ENCODE measurements at regions not wholly inside any gene's neighbourhood (a gene's known extent, or its start where the extent isn't known, plus 50 kb on each side); places are given as distances from the start of the nearest gene placed in this dataset.
A peak's percentile ranks its signal among the peaks of the same experiment; 100 is the strongest.

DNA sequence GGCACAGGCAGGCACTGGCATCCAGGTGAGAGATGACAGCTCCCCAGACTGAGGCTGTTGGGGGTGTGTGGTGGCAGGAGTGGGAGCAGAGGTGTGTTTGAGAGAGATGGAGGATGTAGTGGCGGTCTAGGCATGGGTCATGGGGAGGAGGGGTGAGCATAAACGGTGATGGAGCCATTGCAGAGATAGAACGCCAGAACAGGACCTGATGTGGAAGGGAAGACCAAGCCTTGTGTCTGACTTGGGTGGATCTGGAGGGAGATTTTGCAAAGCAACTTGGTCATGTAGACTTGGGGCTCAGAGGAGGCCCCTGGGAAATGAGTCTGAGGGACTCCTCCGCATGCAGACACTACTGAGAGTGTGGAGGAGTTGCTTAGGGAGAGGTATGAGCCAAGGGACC is 50.0 kb upstream of the CLDN5 start:
- Histone ChIP-seq H2AFZ (ENCODE audit: low read length) (no peak overlapping the region), H3K36me3 (ENCODE audit: control insufficient read depth, insufficient read depth, low read length) (no peaks in the 10 kb centered on the region), H3K4me2 (ENCODE audit: extremely low read depth, insufficient read depth, low read length) (no peak overlapping the region), H3K4me3 (replicated peaks in 1 of 4; ENCODE audit: control extremely low read depth in 1 of 4, insufficient read depth in 1 of 4, low read depth in 3 of 4, low read length in 4 of 4) (no peak overlapping the region), H3K79me2 (ENCODE audit: control insufficient read depth, insufficient read depth, low read length) (no peaks in the 10 kb centered on the region), H3K4me1 (ENCODE audit: control insufficient read depth, extremely low read depth, insufficient read depth, low read length) (peaks cover 5% of the 10 kb centered on the region), H3K27ac (ENCODE audit: insufficient read depth, low read length) (no peak overlapping the region), H3K9ac (ENCODE audit: insufficient read depth, low read length) (no peak overlapping the region), H3K27me3 (ENCODE audit: control insufficient read depth, insufficient read depth, low read length) (no peaks in the 10 kb centered on the region), H3K9me3 (ENCODE audit: control insufficient read depth, insufficient read depth, low read depth, low read length) (no peaks in the 10 kb centered on the region), H4K20me1 (ENCODE audit: control insufficient read depth, extremely low read depth, insufficient read depth, low read length) (no peaks in the 10 kb centered on the region)
- DNase-seq (ENCODE audit: low read depth in 2 of 2), result no peak
- TF ChIP-seq CTCF (conservative IDR thresholded peaks at IDR 0.05 in 1 of 2, IDR thresholded peaks at IDR 0.05 in 1 of 2; ENCODE audit: low read depth in 1 of 2, low read length in 2 of 2), result no peak
- TF ChIP-seq EZH2 (IDR thresholded peaks at IDR 0.05; ENCODE audit: low read length, missing control alignments), result no peak

DNA sequence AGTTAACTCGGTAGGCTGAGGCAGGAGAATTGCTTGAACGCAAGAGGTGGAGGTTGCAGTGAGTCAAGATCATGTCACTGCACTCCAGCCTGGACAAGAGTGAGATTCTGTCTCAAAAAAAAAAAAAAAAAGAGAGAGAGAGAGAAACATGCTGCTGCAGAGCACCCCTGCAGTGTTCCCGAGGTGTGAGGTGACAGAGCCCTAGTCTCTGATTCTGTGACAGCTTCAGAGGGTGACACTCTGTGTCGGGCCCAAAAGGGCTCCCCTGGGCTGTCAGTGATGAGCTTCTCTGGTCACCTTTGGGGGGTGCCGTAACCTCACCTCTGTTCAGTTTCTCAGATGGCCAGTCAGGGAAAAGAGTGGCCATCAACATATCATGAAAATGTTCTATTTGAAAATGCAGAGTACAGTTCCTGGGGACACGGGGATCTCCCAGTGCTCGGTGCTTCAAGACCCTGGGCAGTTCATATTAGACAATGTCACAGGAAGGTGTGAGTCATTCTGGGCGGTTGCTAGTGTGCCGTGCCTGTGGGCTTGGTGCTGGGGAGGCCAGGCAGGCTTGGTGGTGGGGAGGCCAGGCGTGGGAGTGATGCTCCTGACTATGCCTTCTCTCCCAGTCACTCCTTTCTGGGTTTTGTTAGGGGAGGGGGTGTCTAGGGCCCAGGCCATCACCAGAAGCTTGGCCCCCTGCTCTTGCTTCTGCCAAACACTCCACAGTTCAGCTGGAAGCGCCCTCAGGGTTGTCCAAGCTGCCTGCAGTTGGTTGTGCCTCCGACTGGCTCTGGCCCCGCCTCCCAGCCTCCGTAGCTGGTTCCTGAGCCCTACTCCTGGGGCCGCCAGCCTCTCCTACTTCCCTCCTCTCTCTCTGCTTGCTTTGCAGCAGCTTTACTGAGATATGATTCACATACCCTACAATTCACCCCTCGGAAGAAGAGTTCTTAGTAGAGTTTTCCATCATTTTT is 52.5 kb upstream of the CLDN5 start:
- Histone ChIP-seq H3K36me3 (ENCODE audit: control insufficient read depth, insufficient read depth, low read length) (no peaks in the 10 kb centered on the region), H3K4me2 (ENCODE audit: extremely low read depth, insufficient read depth, low read length) (peak overlapping the region; percentile 44), H3K4me1 (ENCODE audit: control insufficient read depth, extremely low read depth, insufficient read depth, low read length) (peaks cover 5% of the 10 kb centered on the region), H3K27ac (ENCODE audit: insufficient read depth, low read length) (no peak overlapping the region), H3K79me2 (ENCODE audit: control insufficient read depth, insufficient read depth, low read length) (no peaks in the 10 kb centered on the region), H3K9ac (ENCODE audit: insufficient read depth, low read length) (no peak overlapping the region), H4K20me1 (ENCODE audit: control insufficient read depth, extremely low read depth, insufficient read depth, low read length) (no peaks in the 10 kb centered on the region), H3K27me3 (ENCODE audit: control insufficient read depth, insufficient read depth, low read length) (no peaks in the 10 kb centered on the region), H2AFZ (ENCODE audit: low read length) (no peak overlapping the region), H3K4me3 (replicated peaks in 1 of 4; ENCODE audit: control extremely low read depth in 1 of 4, insufficient read depth in 1 of 4, low read depth in 3 of 4, low read length in 4 of 4) (no peak overlapping the region), H3K9me3 (ENCODE audit: control insufficient read depth, insufficient read depth, low read depth, low read length) (no peaks in the 10 kb centered on the region)
- peak; percentile 15 to 68 for DNase-seq (ENCODE audit: low read depth in 2 of 2)
- no peak for TF ChIP-seq CTCF (conservative IDR thresholded peaks at IDR 0.05 in 1 of 2, IDR thresholded peaks at IDR 0.05 in 1 of 2; ENCODE audit: low read depth in 1 of 2, low read length in 2 of 2)

DNA sequence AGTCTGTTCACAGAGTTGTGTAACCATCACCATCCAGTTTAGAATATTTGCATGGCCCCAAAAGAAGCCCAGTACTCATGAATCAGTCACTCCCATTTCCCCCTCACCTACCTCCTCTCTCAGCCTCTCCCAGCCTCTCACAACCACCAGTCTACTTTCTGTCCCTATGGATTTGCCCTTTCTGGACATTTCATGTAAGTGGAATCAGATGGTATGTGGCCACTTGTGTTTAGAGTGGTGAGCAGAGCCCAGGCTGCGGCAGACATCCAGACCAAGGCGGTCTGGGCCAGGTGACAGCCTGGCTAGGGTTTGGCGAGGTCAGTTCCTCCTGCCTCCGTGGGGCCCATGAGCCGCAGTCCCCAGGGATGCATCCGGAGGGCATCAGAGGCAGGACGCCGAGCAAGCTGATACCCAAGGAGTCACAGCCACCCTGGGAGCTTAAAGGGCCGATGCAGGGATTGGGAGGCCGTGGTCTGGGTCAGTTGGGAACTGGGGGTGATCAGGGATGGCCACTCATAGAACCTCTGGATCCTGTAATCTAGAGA is 53.3 kb upstream of the CLDN5 start:
- Histone ChIP-seq H3K4me1 (ENCODE audit: control insufficient read depth, extremely low read depth, insufficient read depth, low read length) (peaks cover 5% of the 10 kb centered on the region), H3K9me3 (ENCODE audit: control insufficient read depth, insufficient read depth, low read depth, low read length) (no peaks in the 10 kb centered on the region), H4K20me1 (ENCODE audit: control insufficient read depth, extremely low read depth, insufficient read depth, low read length) (no peaks in the 10 kb centered on the region), H3K9ac (ENCODE audit: insufficient read depth, low read length) (no peak overlapping the region), H3K4me3 (replicated peaks in 1 of 4; ENCODE audit: control extremely low read depth in 1 of 4, insufficient read depth in 1 of 4, low read depth in 3 of 4, low read length in 4 of 4) (no peak overlapping the region), H3K36me3 (ENCODE audit: control insufficient read depth, insufficient read depth, low read length) (no peaks in the 10 kb centered on the region), H3K27me3 (ENCODE audit: control insufficient read depth, insufficient read depth, low read length) (no peaks in the 10 kb centered on the region), H3K27ac (ENCODE audit: insufficient read depth, low read length) (no peak overlapping the region), H3K79me2 (ENCODE audit: control insufficient read depth, insufficient read depth, low read length) (no peaks in the 10 kb centered on the region), H3K4me2 (ENCODE audit: extremely low read depth, insufficient read depth, low read length) (peak overlapping the region; percentile 44), H2AFZ (ENCODE audit: low read length) (no peak overlapping the region)
- no peak for DNase-seq (ENCODE audit: low read depth in 2 of 2)
- TF ChIP-seq EZH2 (IDR thresholded peaks at IDR 0.05; ENCODE audit: low read length, missing control alignments) (no peak), CTCF (conservative IDR thresholded peaks at IDR 0.05 in 1 of 2, IDR thresholded peaks at IDR 0.05 in 1 of 2; ENCODE audit: low read depth in 1 of 2, low read length in 2 of 2) (no peak)

Data from fibroblast of lung (primary cell).